Activated CD4-positive, alpha-beta T cell treated with anti-CD3 and anti-CD28 coated beads, Interleukin-2, amount 10 ng/mL, durations not matched to agents 24 days and 14 days (primary cell): ENCODE measurements at regions not wholly inside any gene's neighbourhood (a gene's known extent, or its start where the extent isn't known, plus 50 kb on each side); places are given as distances from the start of the nearest gene placed in this dataset.

Source experiments
- DNase-seq: peaks from one replicate; pipeline ENCODE4 v3.0.0; 2022
- H3K27ac Mint-ChIP-seq: one replicate; pipeline ENCODE4 v1.8.0; 2022; ENCODE audit warnings: mild to moderate bottlenecking, mixed read lengths
- H3K27me3 Mint-ChIP-seq: one replicate; pipeline ENCODE4 v1.8.0; 2022; ENCODE audit warnings: mixed read lengths
- H3K36me3 Mint-ChIP-seq: one replicate; pipeline ENCODE4 v1.8.0; 2022; ENCODE audit warnings: low read depth, mild to moderate bottlenecking, mixed read lengths
- H3K4me1 Mint-ChIP-seq: one replicate; pipeline ENCODE4 v1.8.0; 2021; ENCODE audit warnings: mixed read lengths
- H3K4me3 Mint-ChIP-seq: one replicate; pipeline ENCODE4 v1.8.0; 2022; ENCODE audit warnings: mild to moderate bottlenecking, moderate library complexity, mixed read lengths
- H3K9me3 Mint-ChIP-seq: one replicate; pipeline ENCODE4 v1.8.0; 2021; ENCODE audit warnings: mixed read lengths
- intact Hi-C: fragments of 100-400 bp; cut with micrococcal nuclease; formaldehyde crosslinking; loops from one replicate; pipeline ENCODE4 v1.15.1; 2023

DNA sequence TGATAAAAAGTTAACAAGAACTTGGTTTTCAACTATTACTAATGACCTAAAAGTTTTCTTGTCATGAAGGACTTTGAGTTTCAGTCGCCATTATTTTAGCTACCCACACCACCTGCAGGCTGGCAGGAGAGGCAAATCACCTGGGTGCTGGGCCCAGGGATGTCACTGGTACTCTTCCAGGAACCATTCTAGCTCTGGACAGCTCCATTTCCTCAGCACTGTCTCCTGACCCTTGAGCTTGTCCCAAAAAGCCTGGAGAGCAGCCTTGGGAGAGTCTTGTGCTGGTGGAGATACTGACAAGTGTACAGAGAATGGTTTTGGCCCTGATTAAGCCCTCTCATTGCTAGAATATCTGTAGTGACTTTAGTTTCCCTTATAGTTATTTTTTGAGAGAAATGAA is 1924.1 kb upstream of the WWC1 start:
- Mint-ChIP-seq H3K4me1 (peaks cover 2% of the 10 kb centered on the region), H3K4me3 (no peak overlapping the region), H3K9me3 (no peaks in the 10 kb centered on the region), H3K36me3 (no peaks in the 10 kb centered on the region), H3K27me3 (no peaks in the 10 kb centered on the region), H3K27ac (no peak overlapping the region)
- DNase-seq = no peak
- intact Hi-C loops = no loop called here

DNA sequence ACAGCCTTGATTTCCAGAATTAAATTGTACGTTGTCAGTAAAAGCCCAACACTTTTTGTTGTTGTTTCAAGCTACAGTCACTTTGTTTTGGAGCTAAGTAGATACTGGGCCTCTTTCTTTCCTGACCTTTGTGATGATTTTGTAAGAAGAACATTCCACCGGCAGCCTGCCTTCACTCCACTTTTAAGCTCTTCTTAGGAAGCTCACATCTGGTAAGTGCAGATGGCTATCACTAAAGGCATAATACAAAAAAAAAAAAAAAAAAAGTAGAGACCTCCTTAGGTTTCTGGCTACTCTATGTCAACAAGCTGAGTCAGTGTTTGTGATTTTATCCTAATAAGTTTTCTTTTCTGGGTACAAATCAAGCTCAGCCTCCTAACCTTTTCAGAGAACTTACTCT is 1922.1 kb upstream of the WWC1 start:
- H3K4me1 Mint-ChIP-seq = peaks cover 2% of the 10 kb centered on the region
- no peaks in the 10 kb centered on the region for H3K9me3 Mint-ChIP-seq
- DNase-seq = no peak
- no peak overlapping the region for H3K27ac Mint-ChIP-seq
- H3K36me3 Mint-ChIP-seq = no peaks in the 10 kb centered on the region
- intact Hi-C loops = no loop called here
- H3K27me3 Mint-ChIP-seq = no peaks in the 10 kb centered on the region
- no peak overlapping the region for H3K4me3 Mint-ChIP-seq

DNA sequence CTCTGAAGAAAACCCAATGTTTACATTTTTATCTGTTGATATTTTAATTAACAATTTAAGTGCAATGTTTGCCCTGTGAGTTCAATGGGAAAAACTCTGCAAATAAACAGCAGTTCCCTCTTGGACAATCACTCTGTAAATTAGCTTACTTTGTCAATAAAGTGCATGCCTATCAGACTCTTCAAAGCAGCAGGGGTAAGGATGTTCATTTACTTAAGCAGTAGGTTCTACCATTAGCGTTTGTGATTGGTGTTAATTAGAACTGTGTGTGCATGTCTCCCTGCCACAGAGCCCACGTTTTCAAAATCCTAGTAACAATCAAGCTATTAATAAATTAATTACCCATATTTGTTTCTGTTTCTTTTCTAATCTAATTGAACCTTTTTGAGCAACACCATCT is 1921.6 kb upstream of the WWC1 start:
- no peaks in the 10 kb centered on the region for H3K27me3 Mint-ChIP-seq
- intact Hi-C loops = no loop called here
- no peak overlapping the region for H3K27ac Mint-ChIP-seq
- no peak for DNase-seq
- no peaks in the 10 kb centered on the region for H3K9me3 Mint-ChIP-seq
- H3K4me3 Mint-ChIP-seq = no peak overlapping the region
- no peaks in the 10 kb centered on the region for H3K36me3 Mint-ChIP-seq
- peaks cover 2% of the 10 kb centered on the region for H3K4me1 Mint-ChIP-seq

DNA sequence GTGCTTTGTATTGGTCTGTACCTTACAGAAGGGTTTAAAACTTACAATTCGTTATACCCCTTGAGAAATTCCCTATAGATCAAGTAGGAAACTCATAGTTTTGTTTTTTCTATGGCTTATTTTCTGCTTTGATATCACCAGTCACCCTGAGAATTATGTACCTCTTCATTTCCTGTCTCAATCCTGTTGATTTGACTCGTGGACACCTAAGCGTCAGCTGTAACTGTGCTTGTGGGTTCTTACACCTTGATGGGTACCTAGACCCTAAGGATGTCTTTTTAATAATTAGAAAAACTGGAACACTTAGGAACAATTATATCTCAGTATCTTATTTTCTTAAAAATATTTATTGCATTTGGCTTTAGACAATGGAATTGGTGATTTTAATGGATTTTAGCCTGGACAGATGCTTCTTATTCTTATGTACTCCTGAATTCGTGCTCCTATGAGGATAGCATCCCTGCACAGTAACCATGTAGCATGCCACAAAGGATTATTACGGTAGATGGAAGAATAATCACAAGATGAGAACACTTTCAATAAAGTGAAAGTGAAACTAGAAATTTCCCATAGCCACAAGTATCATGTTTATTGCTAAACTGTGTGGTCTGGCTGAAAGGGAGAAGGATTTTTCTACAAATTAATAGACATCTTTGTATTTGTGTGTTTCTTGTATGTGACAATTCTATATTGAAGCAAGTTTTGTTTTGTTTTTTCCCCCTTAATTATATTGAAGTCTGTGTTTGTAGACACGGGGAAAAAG is 1920.3 kb upstream of the WWC1 start:
- peak overlapping the region; percentile 30 for H3K4me3 Mint-ChIP-seq
- H3K36me3 Mint-ChIP-seq = no peaks in the 10 kb centered on the region
- intact Hi-C loops = no loop called here
- H3K27me3 Mint-ChIP-seq = no peaks in the 10 kb centered on the region
- no peak overlapping the region for H3K27ac Mint-ChIP-seq
- DNase-seq = no peak
- H3K4me1 Mint-ChIP-seq = peaks cover 2% of the 10 kb centered on the region
- no peaks in the 10 kb centered on the region for H3K9me3 Mint-ChIP-seq

DNA sequence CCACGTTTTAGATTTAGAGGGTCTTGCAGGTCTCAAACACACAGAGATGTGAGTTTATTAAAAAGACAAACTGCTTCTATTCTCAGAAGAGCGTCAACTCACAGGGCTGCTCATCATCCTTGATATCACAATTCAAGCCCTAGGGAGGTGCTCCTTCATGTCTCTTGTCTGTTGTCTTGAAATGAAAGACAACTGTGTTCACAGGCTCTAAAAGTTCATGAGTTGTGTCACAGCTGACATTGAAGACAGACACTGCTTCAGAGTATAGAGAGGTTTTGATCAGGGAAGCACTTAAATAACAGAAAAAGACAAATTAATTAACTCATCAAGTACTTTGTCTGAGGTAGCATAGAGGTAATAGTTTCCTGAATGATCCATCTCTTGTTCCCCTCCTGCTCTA is 1917.6 kb upstream of the WWC1 start:
- intact Hi-C loops = no loop called here
- Mint-ChIP-seq H3K4me3 (no peak overlapping the region), H3K4me1 (peaks cover 2% of the 10 kb centered on the region), H3K27ac (no peak overlapping the region), H3K36me3 (no peaks in the 10 kb centered on the region), H3K27me3 (no peaks in the 10 kb centered on the region), H3K9me3 (no peaks in the 10 kb centered on the region)
- no peak for DNase-seq

DNA sequence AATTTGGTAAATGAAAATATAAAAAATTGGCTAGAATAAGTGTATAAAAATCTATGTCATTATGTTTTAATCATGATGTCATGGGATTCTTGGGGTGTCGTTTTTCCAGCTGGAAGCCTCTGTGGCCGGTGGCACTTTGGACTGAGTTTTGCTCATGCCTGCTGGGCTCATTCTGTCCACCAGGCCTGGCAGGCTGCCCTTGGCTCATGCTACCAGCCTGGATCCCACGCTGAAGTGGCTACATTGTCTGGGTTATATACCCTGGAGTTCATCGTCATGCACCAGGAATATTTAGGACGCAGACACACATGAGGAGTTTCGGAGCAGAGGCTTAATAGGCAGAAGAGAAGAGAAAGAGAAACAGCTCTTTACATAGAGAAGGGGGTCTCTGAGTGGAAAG is 1913.7 kb upstream of the WWC1 start:
- Mint-ChIP-seq H3K27ac (no peak overlapping the region), H3K36me3 (no peaks in the 10 kb centered on the region), H3K27me3 (no peaks in the 10 kb centered on the region), H3K4me1 (no peaks in the 10 kb centered on the region), H3K4me3 (no peak overlapping the region), H3K9me3 (peaks cover 6% of the 10 kb centered on the region)
- DNase-seq = no peak
- intact Hi-C loops = no loop called here

DNA sequence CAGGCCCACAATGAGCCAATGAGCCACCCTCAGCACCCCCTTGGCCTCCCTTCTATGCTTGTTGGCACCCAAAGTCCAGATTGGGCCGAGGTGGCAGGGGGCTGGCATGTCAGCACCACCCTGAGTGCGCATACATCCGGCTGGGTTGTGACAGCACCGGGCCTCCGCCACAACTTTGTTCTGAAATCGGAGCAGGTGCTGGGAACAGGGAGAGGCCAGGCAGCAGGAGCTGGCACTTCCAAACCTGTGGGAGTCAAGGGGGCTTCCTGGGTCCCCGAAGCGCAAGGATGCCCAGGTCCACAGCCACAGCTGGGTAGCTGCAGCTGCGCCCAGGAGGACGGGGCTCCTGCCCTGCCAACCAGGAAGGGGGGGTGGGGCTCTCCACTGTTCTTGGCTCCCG is 1911.9 kb upstream of the WWC1 start:
- no peaks in the 10 kb centered on the region for H3K4me1 Mint-ChIP-seq
- no peaks in the 10 kb centered on the region for H3K27me3 Mint-ChIP-seq
- H3K4me3 Mint-ChIP-seq = no peak overlapping the region
- no peak for DNase-seq
- H3K9me3 Mint-ChIP-seq = peaks cover 6% of the 10 kb centered on the region
- intact Hi-C loops = no loop called here
- no peaks in the 10 kb centered on the region for H3K36me3 Mint-ChIP-seq
- no peak overlapping the region for H3K27ac Mint-ChIP-seq

DNA sequence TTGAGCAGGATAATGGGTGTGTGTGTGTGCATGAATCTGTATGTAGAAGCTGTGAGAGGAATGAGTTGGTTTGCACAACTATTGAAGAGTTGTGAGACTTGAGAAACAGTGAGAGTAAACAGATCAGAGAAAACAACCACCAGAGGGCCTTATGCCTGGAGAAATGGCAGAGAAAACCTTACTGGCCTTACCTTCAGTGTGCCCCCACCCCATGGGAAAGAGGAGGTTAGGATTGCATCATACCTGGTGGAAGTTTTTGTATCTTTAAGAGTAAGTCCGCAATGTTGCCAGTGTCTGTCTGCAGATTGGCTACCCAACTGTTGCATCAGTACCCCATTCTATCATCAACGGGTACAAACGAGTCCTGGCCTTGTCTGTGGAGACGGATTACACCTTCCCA is 1909.4 kb upstream of the WWC1 start:
- Mint-ChIP-seq H3K4me1 (no peaks in the 10 kb centered on the region), H3K36me3 (no peaks in the 10 kb centered on the region), H3K27ac (no peak overlapping the region), H3K27me3 (no peaks in the 10 kb centered on the region), H3K4me3 (no peak overlapping the region), H3K9me3 (peaks cover 6% of the 10 kb centered on the region)
- DNase-seq = no peak
- intact Hi-C loops = no loop called here

DNA sequence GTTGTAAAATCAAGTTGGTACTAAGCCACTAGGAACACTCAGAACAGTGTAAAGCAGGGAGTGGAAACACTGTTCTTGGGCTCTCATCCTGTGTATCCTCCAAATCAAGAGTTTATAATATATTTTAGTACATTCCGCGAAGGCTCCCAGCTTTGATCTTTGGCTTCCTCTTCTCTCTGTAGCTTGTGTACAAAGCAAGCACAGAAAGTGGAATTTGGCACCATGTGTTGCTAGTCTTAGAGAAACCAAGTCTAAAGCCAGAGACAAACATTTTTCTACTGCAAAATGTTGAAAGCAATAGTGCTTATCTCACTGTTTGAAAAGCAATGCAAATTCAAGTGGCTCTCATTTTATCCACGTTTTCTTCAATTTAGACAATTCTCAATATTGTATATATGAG is 1893.3 kb upstream of the WWC1 start:
- Mint-ChIP-seq H3K4me3 (no peak overlapping the region), H3K9me3 (peaks cover 14% of the 10 kb centered on the region), H3K27ac (no peak overlapping the region), H3K36me3 (no peaks in the 10 kb centered on the region), H3K27me3 (no peaks in the 10 kb centered on the region), H3K4me1 (no peaks in the 10 kb centered on the region)
- intact Hi-C loops = no loop called here
- DNase-seq = no peak

DNA sequence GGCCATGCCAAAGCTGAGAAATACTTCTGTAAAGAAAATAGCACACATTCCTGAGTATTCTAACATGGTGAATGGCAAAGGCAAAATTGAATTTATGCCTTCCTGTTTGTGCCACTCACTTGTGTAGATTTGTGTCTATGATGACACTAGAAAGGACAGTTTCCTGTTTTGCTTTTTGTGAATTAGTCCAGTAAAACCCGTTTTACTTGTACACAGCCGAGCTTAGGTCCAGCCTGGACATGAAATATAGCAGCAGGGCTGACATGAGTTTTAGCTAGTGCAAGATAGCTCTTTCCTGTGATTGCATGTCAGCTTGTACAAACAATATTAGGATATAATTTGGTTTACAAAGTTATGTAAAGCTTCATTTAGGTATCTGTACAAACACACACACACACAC is 1891.7 kb upstream of the WWC1 start:
- H3K36me3 Mint-ChIP-seq = no peaks in the 10 kb centered on the region
- intact Hi-C loops = no loop called here
- DNase-seq = no peak
- H3K27ac Mint-ChIP-seq = no peak overlapping the region
- no peaks in the 10 kb centered on the region for H3K4me1 Mint-ChIP-seq
- H3K9me3 Mint-ChIP-seq = peaks cover 10% of the 10 kb centered on the region
- no peaks in the 10 kb centered on the region for H3K27me3 Mint-ChIP-seq
- H3K4me3 Mint-ChIP-seq = no peak overlapping the region

DNA sequence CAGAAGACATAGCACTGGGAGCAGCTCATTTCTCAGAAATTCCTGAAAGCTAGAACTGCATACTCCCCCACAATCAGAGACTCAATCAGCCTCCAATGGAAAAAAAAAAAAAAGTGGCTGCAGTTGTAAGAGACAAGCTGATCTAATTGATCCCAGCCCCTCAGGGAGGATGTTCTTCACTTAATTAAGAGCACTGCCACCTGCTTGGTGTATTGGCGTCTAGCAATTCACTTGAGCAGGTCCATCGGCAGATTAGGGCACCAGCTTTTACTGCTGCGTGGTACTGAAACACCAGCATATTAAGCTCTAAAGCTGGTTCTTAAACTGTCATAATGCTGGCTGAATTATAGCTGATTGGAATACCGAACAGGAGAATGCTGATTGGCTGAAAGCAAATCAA is 1890.1 kb upstream of the WWC1 start:
- Mint-ChIP-seq H3K27me3 (no peaks in the 10 kb centered on the region), H3K27ac (no peak overlapping the region), H3K36me3 (no peaks in the 10 kb centered on the region), H3K4me1 (no peaks in the 10 kb centered on the region), H3K4me3 (no peak overlapping the region), H3K9me3 (peaks cover 7% of the 10 kb centered on the region)
- DNase-seq = no peak
- intact Hi-C loops = no loop called here

DNA sequence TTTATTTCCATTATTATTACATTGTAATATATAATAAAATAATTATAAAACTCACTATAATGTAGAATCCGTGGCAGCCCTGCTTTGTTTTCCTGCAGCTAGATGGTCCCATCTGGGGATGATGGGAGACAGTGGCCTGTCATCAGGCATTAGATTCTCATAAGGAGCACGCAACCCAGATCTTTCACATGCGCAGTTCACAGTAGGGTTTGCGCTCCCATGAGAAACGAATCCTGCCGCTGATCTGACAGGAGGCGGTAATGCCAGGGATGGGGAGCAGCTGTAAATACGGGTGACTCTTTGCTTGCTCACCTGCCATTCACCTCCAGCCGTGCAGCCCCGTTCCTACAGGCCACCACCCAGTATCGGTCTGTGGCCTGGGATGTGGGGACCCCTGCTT is 1879.3 kb upstream of the WWC1 start:
- Mint-ChIP-seq H3K4me1 (no peaks in the 10 kb centered on the region), H3K27ac (no peak overlapping the region), H3K36me3 (no peaks in the 10 kb centered on the region), H3K4me3 (no peak overlapping the region), H3K9me3 (peaks cover 4% of the 10 kb centered on the region), H3K27me3 (no peaks in the 10 kb centered on the region)
- DNase-seq = no peak
- intact Hi-C loops = no loop called here

DNA sequence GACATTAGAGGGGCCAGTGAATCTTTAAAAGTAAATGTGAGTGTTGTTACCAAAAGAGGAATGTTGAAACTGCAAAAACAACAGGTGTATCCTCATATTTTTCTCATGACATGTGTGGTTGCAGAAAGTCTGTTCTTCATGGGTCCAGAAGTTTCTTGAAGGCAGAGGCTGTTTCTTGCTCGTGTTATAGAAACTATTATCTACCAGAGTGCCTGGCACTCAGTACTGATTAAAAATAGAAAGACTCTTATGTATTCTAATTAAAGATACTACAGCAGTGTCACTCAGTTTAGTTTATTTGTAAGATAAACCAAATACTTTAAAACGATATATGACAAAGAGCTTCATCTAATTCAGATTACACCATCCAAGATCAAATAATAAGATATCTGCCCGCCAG is 1864.2 kb upstream of the WWC1 start:
- peaks cover 4% of the 10 kb centered on the region for H3K9me3 Mint-ChIP-seq
- no peak overlapping the region for H3K27ac Mint-ChIP-seq
- intact Hi-C loops = no loop called here
- H3K36me3 Mint-ChIP-seq = no peaks in the 10 kb centered on the region
- H3K4me1 Mint-ChIP-seq = no peaks in the 10 kb centered on the region
- no peaks in the 10 kb centered on the region for H3K27me3 Mint-ChIP-seq
- no peak overlapping the region for H3K4me3 Mint-ChIP-seq
- no peak for DNase-seq

DNA sequence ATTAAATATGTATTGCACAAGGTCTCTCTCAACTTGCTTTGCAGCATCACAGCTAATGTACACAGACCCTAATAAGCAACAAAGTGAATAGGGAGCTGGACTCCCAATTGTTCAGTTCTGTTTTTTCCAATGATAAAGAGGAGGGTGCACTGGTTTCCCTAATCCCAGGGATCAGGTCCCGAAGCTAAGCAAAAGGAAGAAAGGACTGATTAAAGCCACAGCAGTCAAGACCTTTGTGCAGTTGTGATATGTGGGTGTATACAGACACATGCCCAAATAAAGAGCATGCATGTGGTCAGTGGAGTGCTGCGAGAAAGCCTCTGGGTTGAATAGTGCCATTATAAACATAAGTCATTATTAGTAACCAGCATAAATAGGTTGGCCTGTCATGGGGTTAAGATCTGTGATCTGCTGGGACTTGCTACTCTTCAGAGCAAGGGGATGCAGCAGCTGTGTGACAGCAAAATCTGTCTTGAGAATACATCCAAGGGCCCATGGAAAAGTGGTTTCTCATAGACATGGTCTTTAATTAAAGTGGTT is 1863.1 kb upstream of the WWC1 start:
- no peaks in the 10 kb centered on the region for H3K4me1 Mint-ChIP-seq
- H3K4me3 Mint-ChIP-seq = no peak overlapping the region
- DNase-seq = no peak
- intact Hi-C loops = no loop called here
- no peak overlapping the region for H3K27ac Mint-ChIP-seq
- H3K36me3 Mint-ChIP-seq = no peaks in the 10 kb centered on the region
- peaks cover 4% of the 10 kb centered on the region for H3K9me3 Mint-ChIP-seq
- no peaks in the 10 kb centered on the region for H3K27me3 Mint-ChIP-seq
